ENCODE measurements at regions not wholly inside any gene's neighbourhood (a gene's known extent, or its start where the extent isn't known, plus 50 kb on each side); places are given as distances from the start of the nearest gene placed in this dataset.

GRCh38 chr6:151681433-151682059 is 125.9 kb upstream of the ESR1 start:
- Histone ChIP-seq H3K79me1 (ENCODE audit: low read depth in 1 of 2, low read length in 2 of 2) (no peaks in the 10 kb centered on the region), H2AK5ac (ENCODE audit: low read depth, low read length) (no peak overlapping the region), H4K91ac (ENCODE audit: insufficient read depth, low read depth, low read length) (no peak overlapping the region), H3K9me1 (ENCODE audit: insufficient read depth, low read length) (no peaks in the 10 kb centered on the region), H2BK15ac (ENCODE audit: low read depth, low read length) (no peak overlapping the region), H4K8ac (ENCODE audit: low read depth in 2 of 2, low read length in 2 of 2) (no peak overlapping the region), H3K18ac (ENCODE audit: low read depth, low read length) (no peak overlapping the region), H3K23ac (ENCODE audit: low read depth, low read length) (no peak overlapping the region), H3K27me3 (ENCODE audit: control insufficient read depth, insufficient read depth, low read length) (peaks cover 3% of the 10 kb centered on the region; the same call in 1 of the 2 replicates), H2BK20ac (ENCODE audit: low read depth, low read length) (no peak overlapping the region), H3K9me3 (ENCODE audit: control insufficient read depth, insufficient read depth, low read length) (no peaks in the 10 kb centered on the region), H3K14ac (replicated peaks; ENCODE audit: low read depth, low read length) (no peak overlapping the region), H2BK5ac (ENCODE audit: low read depth, low read length, poor library complexity, severe bottlenecking) (no peak overlapping the region), H3K27ac (ENCODE audit: insufficient read depth, low read length) (no peak overlapping the region), H3K36me3 (ENCODE audit: control insufficient read depth, insufficient read depth, low read length) (no peaks in the 10 kb centered on the region), H4K5ac (ENCODE audit: low read depth, low read length) (no peak overlapping the region), H4K20me1 (ENCODE audit: insufficient read depth, low read length) (no peaks in the 10 kb centered on the region), H2AK9ac (replicated peaks; ENCODE audit: low read depth, low read length, poor library complexity) (no peak overlapping the region), H3K4ac (ENCODE audit: low read depth, low read length) (no peak overlapping the region), H3K9ac (ENCODE audit: low read depth, low read length) (no peak overlapping the region), H3K4me1 (ENCODE audit: control insufficient read depth, insufficient read depth, low read length) (no peaks in the 10 kb centered on the region), H2BK120ac (ENCODE audit: low read depth, low read length) (no peak overlapping the region), H3K4me2 (ENCODE audit: low read depth, low read length) (peak overlapping the region; percentile 16), H3K56ac (ENCODE audit: extremely low read depth, insufficient read depth, low read length) (no peak overlapping the region), H3K4me3 (ENCODE audit: insufficient read depth, low read depth, low read length) (no peak overlapping the region), H2AFZ (replicated peaks; ENCODE audit: low read length, poor library complexity) (no peak overlapping the region)
- no peak for ATAC-seq (ENCODE audit: low read depth)
- POLR2A ChIA-PET (ENCODE audit: unreplicated experiment) = interaction anchor here (1.0 kb wide), 1 partner anchor 12 kb away, joined by 10 read pairs; no protein-coding TSS in a partner anchor
- CTCF ChIA-PET = no interaction called here
- no peak for TF ChIP-seq RAD21 (IDR thresholded peaks at IDR 0.05; ENCODE audit: low read length)
- no peak for TF ChIP-seq MXI1 (IDR thresholded peaks at IDR 0.05; ENCODE audit: borderline replicate concordance, low read depth, low read length)
- TF ChIP-seq ELK1 (IDR thresholded peaks at IDR 0.05; ENCODE audit: borderline replicate concordance, low read depth, low read length) = no peak
- TF ChIP-seq CEBPB (IDR thresholded peaks at IDR 0.05; ENCODE audit: low read depth, low read length) = peak; percentile 84
- TF ChIP-seq RCOR1 (IDR thresholded peaks at IDR 0.05; ENCODE audit: insufficient replicate concordance, low read length) = no peak
- no peak for TF ChIP-seq CHD1 (IDR thresholded peaks at IDR 0.05; ENCODE audit: low read depth, low read length)
- no peak for TF ChIP-seq BHLHE40 (IDR thresholded peaks at IDR 0.05; ENCODE audit: low read depth, low read length)
- in situ Hi-C loops (cut with MboI; ENCODE audit: low sequenced_read_pairs) = no loop called here
- dilution Hi-C loops (cut with HindIII; ENCODE audit: low sequenced_read_pairs, unreplicated experiment) = no loop called here
- DNase-seq = no peak
- BruUV-seq (replicated peaks) = no TSS peak
- no CpG with 5 or more reads among the region's 23 CpGs for WGBS, 2 experiments (ENCODE audit: extremely low coverage in 2 of 2, insufficient read length in 1 of 2)
- intact Hi-C loops (cut with micrococcal nuclease) = no loop called here
